CD14-positive monocyte (primary cell): ENCODE measurements at regions not wholly inside any gene's neighbourhood (a gene's known extent, or its start where the extent isn't known, plus 50 kb on each side); places are given as distances from the start of the nearest gene placed in this dataset.

Source experiments
- DNase-seq, 3 donors: peaks; one replicate each; pipeline ENCODE4 v3.0.0-alpha.2; 2011 to 2022
- H2AFZ ChIP-seq: 2 replicates; pipeline ENCODE4 v1.6.0; 2012; ENCODE audit warnings: mild to moderate bottlenecking, low read depth, low read length, inconsistent platforms; ENCODE audit not compliant: insufficient read depth, poor library complexity, severe bottlenecking
- H3K27ac ChIP-seq, 2 donors: 1 replicate in 1 of 2; 2 replicates in 1 of 2; pipeline ENCODE4 v1.5.1; 2012 to 2013; ENCODE audit warnings: low read length in 2 of 2, control low read depth in 1 of 2, inconsistent platforms in 1 of 2, low read depth in 1 of 2, mild to moderate bottlenecking in 1 of 2
- H3K27me3 ChIP-seq, 2 donors: one replicate each; pipeline versions ENCODE4 v1.6.0 to v1.6.1; 2011 to 2013; ENCODE audit warnings: low read length in 2 of 2; ENCODE audit not compliant: control insufficient read depth in 2 of 2, insufficient read depth in 2 of 2
- H3K36me3 ChIP-seq, 2 donors: replicated peaks in 1 of 2; 1 replicate in 1 of 2; 2 replicates in 1 of 2; pipeline versions ENCODE4 v1.5.1 to v1.6.1; 2012 to 2013; ENCODE audit warnings: low read length in 2 of 2, control low read depth in 1 of 2, inconsistent platforms in 1 of 2, mild to moderate bottlenecking in 1 of 2; ENCODE audit not compliant: insufficient read depth in 2 of 2, control insufficient read depth in 1 of 2
- H3K4me1 ChIP-seq, 2 donors: 1 replicate in 1 of 2; 2 replicates in 1 of 2; pipeline versions ENCODE4 v1.5.1 to v1.6.1; 2012 to 2013; ENCODE audit warnings: low read length in 2 of 2, control low read depth in 1 of 2, inconsistent platforms in 1 of 2, mild to moderate bottlenecking in 1 of 2, moderate library complexity in 1 of 2; ENCODE audit not compliant: insufficient read depth in 2 of 2, control insufficient read depth in 1 of 2
- H3K4me2 ChIP-seq: replicated peaks from 2 replicates; pipeline ENCODE3; 2012; ENCODE audit warnings: low read length, moderate library complexity, mild to moderate bottlenecking; ENCODE audit not compliant: poor library complexity, severe bottlenecking; ENCODE audit errors: extremely low read depth
- H3K4me3 ChIP-seq, 3 experiments: fragments of 200-600 bp in 1 of 3; sonication (generic) in 1 of 3; replicated peaks in 1 of 3; 1 replicate in 2 of 3; 2 replicates in 1 of 3; pipeline ENCODE4 v1.5.1; 2011 to 2013; ENCODE audit warnings: low read length in 3 of 3, mild to moderate bottlenecking in 3 of 3, control low read depth in 2 of 3, low read depth in 2 of 3, inconsistent platforms in 1 of 3, moderate library complexity in 1 of 3
- H3K79me2 ChIP-seq: 2 replicates; pipeline ENCODE4 v1.6.0; 2012; ENCODE audit warnings: mild to moderate bottlenecking, control low read depth, inconsistent platforms, low read length, moderate library complexity; ENCODE audit not compliant: insufficient read depth
- H3K9ac ChIP-seq: 2 replicates; pipeline ENCODE4 v1.6.0; 2017; ENCODE audit warnings: low read length, mild to moderate bottlenecking; ENCODE audit not compliant: insufficient read depth, poor library complexity, severe bottlenecking
- H3K9me3 ChIP-seq, 2 donors: replicated peaks in 1 of 2; 1 replicate in 1 of 2; 2 replicates in 1 of 2; pipeline versions ENCODE4 v1.5.1 to v1.6.1; 2012 to 2013; ENCODE audit warnings: low read length in 2 of 2, control low read depth in 1 of 2; ENCODE audit not compliant: control insufficient read depth in 1 of 2, insufficient read depth in 1 of 2
- H4K20me1 ChIP-seq: 2 replicates; pipeline ENCODE4 v1.6.0; 2012; ENCODE audit warnings: mild to moderate bottlenecking, low read length, control low read depth, moderate library complexity; ENCODE audit not compliant: insufficient read depth
- H3K27ac Mint-ChIP-seq, 7 donors: one replicate each; pipeline ENCODE4 v1.8.0; 2020; ENCODE audit warnings: mild to moderate bottlenecking in 7 of 7, mixed read lengths in 7 of 7, moderate library complexity in 6 of 7, inconsistent platforms in 2 of 7
- H3K27me3 Mint-ChIP-seq, 3 donors: one replicate each; pipeline ENCODE4 v1.8.0; 2021 to 2022; ENCODE audit warnings: low read depth in 3 of 3, mild to moderate bottlenecking in 3 of 3, mixed read lengths in 3 of 3, moderate library complexity in 3 of 3, inconsistent platforms in 1 of 3
- H3K36me3 Mint-ChIP-seq, 2 donors: one replicate each; pipeline ENCODE4 v1.8.0; 2020; ENCODE audit warnings: mixed read lengths in 2 of 2, inconsistent platforms in 1 of 2, mild to moderate bottlenecking in 1 of 2
- H3K4me1 Mint-ChIP-seq: one replicate; pipeline ENCODE4 v1.8.0; 2020; ENCODE audit warnings: mild to moderate bottlenecking, mixed read lengths
- H3K4me3 Mint-ChIP-seq, 2 donors: one replicate each; pipeline ENCODE4 v1.8.0; 2020; ENCODE audit warnings: mild to moderate bottlenecking in 2 of 2, mixed read lengths in 2 of 2, moderate library complexity in 1 of 2
- H3K9me3 Mint-ChIP-seq, 7 donors: one replicate each; pipeline ENCODE4 v1.8.0; 2020 to 2022; ENCODE audit warnings: mixed read lengths in 7 of 7, mild to moderate bottlenecking in 6 of 7, moderate library complexity in 6 of 7, inconsistent platforms in 2 of 7
- CTCF ChIP-seq: fragments of 200-600 bp; IDR thresholded peaks from one replicate; pipeline ENCODE4 v1.8.0; 2022; ENCODE audit warnings: antibody characterized with exemption, mild to moderate bottlenecking
- WGBS: methylation state at CpG from one replicate; pipeline ENCODE4 v1.1.5; 2013; ENCODE audit warnings: missing lambda C conversion rate; ENCODE audit not compliant: insufficient coverage; 5-methylcytosine and 5-hydroxymethylcytosine counted together
- intact Hi-C, 2 donors: fragments of 100-400 bp; cut with micrococcal nuclease; formaldehyde crosslinking; loops; one replicate each; pipeline versions ENCODE4 v1.15.0 to v1.15.1; 2023

GRCh38 chr12:38161123-38162000 lies 155.2 kb upstream of the ALG10B start:
- Histone ChIP-seq H2AFZ (no peak overlapping the region), H3K36me3 (no peaks in the 10 kb centered on the region), H3K79me2 (no peaks in the 10 kb centered on the region), H3K4me2 (no peak overlapping the region), H3K4me3 (no peak overlapping the region), H3K9me3 (peaks cover 80 to 84% of the 10 kb centered on the region in 2 donors), H3K9ac (no peak overlapping the region), H3K4me1 (no peaks in the 10 kb centered on the region), H4K20me1 (no peaks in the 10 kb centered on the region), H3K27me3 (no peaks in the 10 kb centered on the region), H3K27ac (no peak overlapping the region)
- Mint-ChIP-seq H3K9me3 (peaks cover 59 to 83% (median 70%) of the 10 kb centered on the region in 7 donors), H3K4me1 (no peaks in the 10 kb centered on the region), H3K27me3 (peaks cover 0 to 4% (median 2%) of the 10 kb centered on the region in 3 donors), H3K4me3 (no peak overlapping the region), H3K27ac (no peak overlapping the region), H3K36me3 (no peaks in the 10 kb centered on the region)
- no peak for DNase-seq
- WGBS = 92% methylated on average over 33 of the region's 38 CpGs
- TF ChIP-seq CTCF = no peak
- intact Hi-C loops = no loop called here

DNA sequence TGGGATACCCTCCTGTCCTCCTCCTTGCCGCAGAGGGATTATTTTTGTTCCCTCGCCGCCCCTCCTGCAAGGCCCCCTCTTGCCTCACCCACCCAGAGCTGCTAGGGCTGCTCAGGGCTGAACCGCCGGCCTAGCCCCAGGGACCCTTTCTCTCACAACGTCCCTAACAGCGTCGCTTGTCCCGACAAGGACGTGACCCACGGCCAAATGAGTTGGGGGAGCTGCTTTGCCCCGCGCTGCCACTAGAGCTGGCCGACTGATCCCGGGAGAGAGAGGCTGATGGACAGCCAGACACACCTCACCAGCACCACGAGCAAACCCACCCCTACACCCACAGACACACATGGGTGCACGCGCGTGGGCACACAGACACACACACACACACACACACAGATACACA lies 154.6 kb upstream of the ALG10B start:
- intact Hi-C loops = no loop called here
- WGBS = 93% methylated on average over 5 of the region's 19 CpGs
- peaks cover 0 to 2% (median 2%) of the 10 kb centered on the region in 3 donors for H3K27me3 Mint-ChIP-seq
- no peak for DNase-seq
- no peaks in the 10 kb centered on the region for H3K79me2 ChIP-seq
- H3K4me1 Mint-ChIP-seq = no peaks in the 10 kb centered on the region
- TF ChIP-seq CTCF = no peak
- no peaks in the 10 kb centered on the region for H3K36me3 ChIP-seq
- no peak overlapping the region for H3K4me2 ChIP-seq
- H3K4me1 ChIP-seq = no peaks in the 10 kb centered on the region
- H3K9me3 Mint-ChIP-seq = peaks cover 52 to 77% (median 64%) of the 10 kb centered on the region in 7 donors
- no peaks in the 10 kb centered on the region for H3K36me3 Mint-ChIP-seq
- peak overlapping the region in 1 of 7 donors; percentile 2 for H3K27ac Mint-ChIP-seq
- no peak overlapping the region for H3K9ac ChIP-seq
- no peak overlapping the region for H2AFZ ChIP-seq
- no peak overlapping the region for H3K27ac ChIP-seq
- H4K20me1 ChIP-seq = no peaks in the 10 kb centered on the region
- H3K27me3 ChIP-seq = no peaks in the 10 kb centered on the region
- H3K4me3 ChIP-seq = no peak overlapping the region
- H3K4me3 Mint-ChIP-seq = no peak overlapping the region
- peaks cover 75 to 80% of the 10 kb centered on the region in 2 donors for H3K9me3 ChIP-seq
